Peyer's patch (tissue), 4 donors: ENCODE measurements at regions not wholly inside any gene's neighbourhood (a gene's known extent, or its start where the extent isn't known, plus 50 kb on each side); places are given as distances from the start of the nearest gene placed in this dataset.
A peak's percentile ranks its signal among the peaks of the same experiment; 100 is the strongest.

ENCODE experiments used
- DNase-seq, 3 donors: peaks; one replicate each; pipeline ENCODE4 v3.0.0-alpha.2; 2017 to 2019
- H3K27ac ChIP-seq, 4 donors: fragments of 200-600 bp; sonication (generic); one replicate each; pipeline ENCODE4 v1.5.1; 2016 to 2019
- H3K27me3 ChIP-seq, 2 donors: fragments of 200-600 bp; sonication (generic); one replicate each; pipeline ENCODE4 v1.5.1; 2019
- H3K36me3 ChIP-seq, 3 donors: fragments of 200-600 bp; sonication (generic); one replicate each; pipeline ENCODE4 v1.5.1; 2016 to 2019
- H3K4me1 ChIP-seq, 4 donors: fragments of 200-600 bp; sonication (generic); one replicate each; pipeline ENCODE4 v1.5.1; 2016 to 2019
- H3K4me3 ChIP-seq, 4 donors: fragments of 200-600 bp; sonication (generic); 1 replicate in 3 of 4; 2 replicates in 1 of 4; pipeline ENCODE4 v1.5.1; 2016 to 2019; ENCODE audit warnings: mild to moderate bottlenecking in 1 of 4
- H3K9me3 ChIP-seq, 4 donors: fragments of 200-600 bp; sonication (generic); one replicate each; pipeline ENCODE4 v1.5.1; 2016 to 2019; ENCODE audit warnings: mild to moderate bottlenecking in 1 of 4
- POLR2A ChIP-seq, 2 donors: fragments of 450-650 bp; IDR thresholded peaks; one replicate each; pipeline ENCODE4 v1.5.1; 2017; ENCODE audit warnings: antibody characterized with exemption in 2 of 2, mild to moderate bottlenecking in 2 of 2, moderate library complexity in 2 of 2
- TF ChIP-seq, protein P1 (sequence below), 6 experiments: fragments of 450-650 bp in 4 of 6; fragments of 200-600 bp in 2 of 6; sonication (generic) in 1 of 6; IDR thresholded peaks; one replicate each; pipeline ENCODE4 v1.5.1; 2017 to 2019; ENCODE audit warnings: antibody characterized with exemption in 6 of 6, mild to moderate bottlenecking in 3 of 6, moderate library complexity in 1 of 6

- DNase-seq, result no peak
- no peaks in the 10 kb centered on the region for H3K9me3 ChIP-seq
- no peaks in the 10 kb centered on the region for H3K36me3 ChIP-seq
- H3K4me1 ChIP-seq, result no peaks in the 10 kb centered on the region
- no peaks in the 10 kb centered on the region for H3K27me3 ChIP-seq
- TF ChIP-seq, protein P1, sequence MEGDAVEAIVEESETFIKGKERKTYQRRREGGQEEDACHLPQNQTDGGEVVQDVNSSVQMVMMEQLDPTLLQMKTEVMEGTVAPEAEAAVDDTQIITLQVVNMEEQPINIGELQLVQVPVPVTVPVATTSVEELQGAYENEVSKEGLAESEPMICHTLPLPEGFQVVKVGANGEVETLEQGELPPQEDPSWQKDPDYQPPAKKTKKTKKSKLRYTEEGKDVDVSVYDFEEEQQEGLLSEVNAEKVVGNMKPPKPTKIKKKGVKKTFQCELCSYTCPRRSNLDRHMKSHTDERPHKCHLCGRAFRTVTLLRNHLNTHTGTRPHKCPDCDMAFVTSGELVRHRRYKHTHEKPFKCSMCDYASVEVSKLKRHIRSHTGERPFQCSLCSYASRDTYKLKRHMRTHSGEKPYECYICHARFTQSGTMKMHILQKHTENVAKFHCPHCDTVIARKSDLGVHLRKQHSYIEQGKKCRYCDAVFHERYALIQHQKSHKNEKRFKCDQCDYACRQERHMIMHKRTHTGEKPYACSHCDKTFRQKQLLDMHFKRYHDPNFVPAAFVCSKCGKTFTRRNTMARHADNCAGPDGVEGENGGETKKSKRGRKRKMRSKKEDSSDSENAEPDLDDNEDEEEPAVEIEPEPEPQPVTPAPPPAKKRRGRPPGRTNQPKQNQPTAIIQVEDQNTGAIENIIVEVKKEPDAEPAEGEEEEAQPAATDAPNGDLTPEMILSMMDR (IDR thresholded peaks at IDR 0.05), result no peak
- no peak for TF ChIP-seq POLR2A (IDR thresholded peaks at IDR 0.05)
- no peak overlapping the region for H3K27ac ChIP-seq
- no peak overlapping the region for H3K4me3 ChIP-seq
Measured at GRCh38 chr18:67428805-67429204, 87.7 kb downstream of the DSEL start.

GRCh38 chr18:67428158-67428557 lies 88.4 kb downstream of the DSEL start:
- Histone ChIP-seq H3K4me3 (no peak overlapping the region), H3K27ac (no peak overlapping the region), H3K27me3 (no peaks in the 10 kb centered on the region), H3K9me3 (no peaks in the 10 kb centered on the region), H3K4me1 (no peaks in the 10 kb centered on the region), H3K36me3 (no peaks in the 10 kb centered on the region)
- TF ChIP-seq, protein P1 (IDR thresholded peaks at IDR 0.05), result no peak
- no peak for TF ChIP-seq POLR2A (IDR thresholded peaks at IDR 0.05)
- DNase-seq, result no peak

DNA sequence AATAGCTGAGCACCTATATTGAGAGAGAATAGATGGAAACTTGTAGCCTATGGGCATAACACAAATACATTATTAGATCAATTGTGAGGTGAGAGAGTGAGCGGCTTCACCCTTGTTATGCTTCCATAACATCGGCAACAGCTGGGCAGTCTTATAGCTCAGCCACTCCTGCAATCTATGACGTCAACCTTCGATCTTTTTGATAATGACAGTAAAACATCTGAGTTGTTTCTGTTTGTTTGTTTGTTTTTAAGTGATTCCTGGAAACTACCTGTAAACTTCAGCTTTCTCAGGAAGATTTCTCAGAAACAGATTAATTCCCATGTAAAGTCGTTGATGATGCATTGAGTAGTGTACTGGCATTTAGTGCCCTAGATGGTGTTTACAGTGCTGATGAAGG lies 90.0 kb downstream of the DSEL start:
- no peak for DNase-seq
- Histone ChIP-seq H3K4me1 (no peaks in the 10 kb centered on the region), H3K9me3 (no peaks in the 10 kb centered on the region), H3K36me3 (no peaks in the 10 kb centered on the region), H3K4me3 (no peak overlapping the region), H3K27me3 (no peaks in the 10 kb centered on the region), H3K27ac (no peak overlapping the region)
- TF ChIP-seq, protein P1 (IDR thresholded peaks at IDR 0.05), result no peak
- no peak for TF ChIP-seq POLR2A (IDR thresholded peaks at IDR 0.05)

DNA sequence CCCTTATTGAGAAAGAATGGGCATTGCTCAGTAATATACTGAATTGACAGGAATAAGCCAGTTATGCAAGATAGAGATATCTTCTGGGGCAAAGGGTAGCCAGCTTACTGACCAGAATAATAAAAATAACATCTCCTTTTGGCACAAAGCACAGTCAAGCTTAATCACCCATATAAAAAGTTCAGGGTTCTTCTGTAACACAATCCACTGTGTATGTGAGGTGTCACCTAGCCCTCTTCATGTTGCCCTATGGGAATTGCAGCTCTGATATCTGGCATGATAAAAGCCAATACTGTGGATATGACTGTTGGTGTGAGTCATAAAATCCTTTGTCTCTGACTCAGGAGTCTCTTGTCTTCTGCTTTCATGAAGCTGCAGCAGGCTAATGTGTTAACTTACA lies 90.8 kb downstream of the DSEL start:
- Histone ChIP-seq H3K36me3 (no peaks in the 10 kb centered on the region), H3K27me3 (no peaks in the 10 kb centered on the region), H3K27ac (no peak overlapping the region), H3K4me3 (no peak overlapping the region), H3K9me3 (no peaks in the 10 kb centered on the region), H3K4me1 (no peaks in the 10 kb centered on the region)
- TF ChIP-seq, protein P1 (IDR thresholded peaks at IDR 0.05), result no peak
- no peak for TF ChIP-seq POLR2A (IDR thresholded peaks at IDR 0.05)
- DNase-seq, result no peak

- no peak overlapping the region for H3K4me3 ChIP-seq
- no peak for TF ChIP-seq POLR2A (IDR thresholded peaks at IDR 0.05)
- TF ChIP-seq, protein P1 (IDR thresholded peaks at IDR 0.05), result no peak
- no peaks in the 10 kb centered on the region for H3K4me1 ChIP-seq
- H3K36me3 ChIP-seq, result no peaks in the 10 kb centered on the region
- no peaks in the 10 kb centered on the region for H3K27me3 ChIP-seq
- no peak overlapping the region for H3K27ac ChIP-seq
- H3K9me3 ChIP-seq, result no peaks in the 10 kb centered on the region
- no peak for DNase-seq
Measured at GRCh38 chr18:67421651-67422050, 94.9 kb downstream of the DSEL start.

DNA sequence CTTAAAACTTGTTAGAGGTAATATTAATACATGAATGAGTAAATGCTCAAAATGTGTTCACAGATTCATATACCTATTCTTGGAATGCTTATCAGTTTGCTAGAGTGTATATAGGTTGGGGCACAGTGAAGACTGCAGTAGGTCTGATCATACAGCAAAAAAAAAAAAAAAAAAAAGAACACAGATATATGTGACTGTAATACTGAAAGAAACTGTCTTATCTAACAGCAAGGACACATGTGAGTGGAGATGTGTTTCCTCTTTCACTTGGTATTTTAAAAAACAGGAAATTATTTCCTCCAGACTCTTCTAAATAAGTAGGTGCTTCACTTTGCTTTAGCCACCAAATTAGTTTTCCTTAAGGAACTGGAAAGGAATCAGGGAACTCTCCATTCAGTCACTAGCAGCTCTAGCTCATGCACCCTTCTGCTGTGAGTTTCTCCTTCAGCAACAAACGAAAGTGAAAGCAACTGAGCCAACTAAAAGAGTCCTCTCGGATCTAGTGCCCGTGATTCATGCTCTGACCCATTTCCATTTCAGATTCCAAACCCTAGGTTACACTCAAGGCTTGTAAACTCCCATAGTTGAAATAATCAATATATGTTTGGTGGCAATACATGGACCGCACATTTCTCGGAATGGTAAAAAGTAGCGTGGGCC lies 98.5 kb downstream of the DSEL start:
- H3K4me3 ChIP-seq, result peak overlapping the region in 2 of 4 donors; percentile 19 to 21
- no peaks in the 10 kb centered on the region for H3K4me1 ChIP-seq
- no peaks in the 10 kb centered on the region for H3K9me3 ChIP-seq
- H3K36me3 ChIP-seq, result no peaks in the 10 kb centered on the region
- no peak for DNase-seq
- TF ChIP-seq, protein P1 (IDR thresholded peaks at IDR 0.05), result no peak
- no peak for TF ChIP-seq POLR2A (IDR thresholded peaks at IDR 0.05)
- H3K27me3 ChIP-seq, result no peaks in the 10 kb centered on the region
- H3K27ac ChIP-seq, result no peak overlapping the region
